ENCODE measurements at regions not wholly inside any gene's neighbourhood (a gene's known extent, or its start where the extent isn't known, plus 50 kb on each side); places are given as distances from the start of the nearest gene placed in this dataset.

DNA sequence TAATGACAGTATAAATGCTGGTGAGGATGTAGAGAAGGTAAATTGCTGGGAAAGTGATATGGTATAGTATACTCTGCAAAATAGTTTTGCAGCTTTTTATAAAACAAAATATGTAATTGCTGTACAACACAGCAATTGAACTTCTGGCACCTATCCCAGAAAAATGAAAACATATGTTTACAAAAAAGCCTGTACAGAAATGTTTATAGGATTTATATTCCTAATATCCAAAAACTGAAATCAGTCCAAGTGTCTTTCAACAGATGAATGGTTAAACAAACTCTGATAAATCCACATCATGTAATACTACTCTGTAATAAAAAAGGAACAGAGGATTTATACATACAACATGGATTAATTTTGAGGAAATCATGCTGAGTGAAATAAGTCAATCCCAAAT, 198.4 kb upstream of the ACTRT1 start:
- no peaks in the 10 kb centered on the region for H3K27me3 ChIP-seq (replicated peaks; ENCODE audit: insufficient read depth)
- DNase-seq (ENCODE audit: low spot score) (no peak), ATAC-seq (ENCODE audit: insufficient number of reproducible peaks, low FRiP score, low read depth) (no peak)
- TF ChIP-seq, protein P1, sequence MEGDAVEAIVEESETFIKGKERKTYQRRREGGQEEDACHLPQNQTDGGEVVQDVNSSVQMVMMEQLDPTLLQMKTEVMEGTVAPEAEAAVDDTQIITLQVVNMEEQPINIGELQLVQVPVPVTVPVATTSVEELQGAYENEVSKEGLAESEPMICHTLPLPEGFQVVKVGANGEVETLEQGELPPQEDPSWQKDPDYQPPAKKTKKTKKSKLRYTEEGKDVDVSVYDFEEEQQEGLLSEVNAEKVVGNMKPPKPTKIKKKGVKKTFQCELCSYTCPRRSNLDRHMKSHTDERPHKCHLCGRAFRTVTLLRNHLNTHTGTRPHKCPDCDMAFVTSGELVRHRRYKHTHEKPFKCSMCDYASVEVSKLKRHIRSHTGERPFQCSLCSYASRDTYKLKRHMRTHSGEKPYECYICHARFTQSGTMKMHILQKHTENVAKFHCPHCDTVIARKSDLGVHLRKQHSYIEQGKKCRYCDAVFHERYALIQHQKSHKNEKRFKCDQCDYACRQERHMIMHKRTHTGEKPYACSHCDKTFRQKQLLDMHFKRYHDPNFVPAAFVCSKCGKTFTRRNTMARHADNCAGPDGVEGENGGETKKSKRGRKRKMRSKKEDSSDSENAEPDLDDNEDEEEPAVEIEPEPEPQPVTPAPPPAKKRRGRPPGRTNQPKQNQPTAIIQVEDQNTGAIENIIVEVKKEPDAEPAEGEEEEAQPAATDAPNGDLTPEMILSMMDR (IDR thresholded peaks at IDR 0.05), result no peak
- H3K4me3 ChIP-seq, result no peak overlapping the region
- no peak overlapping the region for H3K27ac ChIP-seq
- H3K36me3 ChIP-seq, result no peaks in the 10 kb centered on the region
- no peaks in the 10 kb centered on the region for H3K9me3 ChIP-seq
- H3K4me1 ChIP-seq (ENCODE audit: control insufficient read depth in 1 of 2, low read depth in 2 of 2), result no peaks in the 10 kb centered on the region

GRCh38 chrX:128216364-128216763, 164.2 kb upstream of the ACTRT1 start:
- no peaks in the 10 kb centered on the region for H3K36me3 ChIP-seq
- no peak for DNase-seq (ENCODE audit: low spot score)
- no peak overlapping the region for H3K4me3 ChIP-seq
- H3K27ac ChIP-seq, result no peak overlapping the region
- no peaks in the 10 kb centered on the region for H3K27me3 ChIP-seq (replicated peaks; ENCODE audit: insufficient read depth)
- TF ChIP-seq, protein P1 (IDR thresholded peaks at IDR 0.05), result no peak
- no peaks in the 10 kb centered on the region for H3K4me1 ChIP-seq (ENCODE audit: control insufficient read depth in 1 of 2, low read depth in 2 of 2)
- no peak for ATAC-seq (ENCODE audit: insufficient number of reproducible peaks, low FRiP score, low read depth)
- H3K9me3 ChIP-seq, result no peaks in the 10 kb centered on the region

- Histone ChIP-seq H3K4me3 (no peak overlapping the region), H3K4me1 (ENCODE audit: control insufficient read depth in 1 of 2, low read depth in 2 of 2) (no peaks in the 10 kb centered on the region), H3K9me3 (no peaks in the 10 kb centered on the region), H3K27me3 (replicated peaks; ENCODE audit: insufficient read depth) (no peaks in the 10 kb centered on the region), H3K36me3 (no peaks in the 10 kb centered on the region), H3K27ac (no peak overlapping the region)
- DNase-seq (ENCODE audit: low spot score), result no peak
- ATAC-seq (ENCODE audit: insufficient number of reproducible peaks, low FRiP score, low read depth), result no peak
- TF ChIP-seq, protein P1 (IDR thresholded peaks at IDR 0.05), result no peak
These were observed 113.7 kb upstream of the ACTRT1 start for GRCh38 chrX:128165884-128166408.

DNA sequence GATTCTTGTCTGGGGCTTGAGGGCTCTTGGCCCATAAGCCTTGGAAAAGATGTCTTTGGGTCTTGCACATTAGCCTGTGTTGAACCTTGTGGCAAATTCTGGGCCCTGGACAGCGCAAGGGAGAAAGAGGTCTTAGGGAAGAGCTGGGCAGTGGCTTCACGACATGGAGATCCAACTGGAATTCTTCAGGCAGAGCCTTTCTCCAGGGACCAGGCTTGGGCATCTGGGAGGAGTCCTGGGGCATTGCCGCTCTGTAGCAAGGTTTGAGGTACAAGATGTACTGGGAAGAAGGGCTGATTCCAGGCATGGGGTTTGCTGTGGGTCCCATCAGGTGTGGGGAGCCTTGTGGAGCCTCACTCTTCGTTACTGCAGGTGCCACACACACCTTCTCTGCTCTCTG, 104.0 kb upstream of the ACTRT1 start:
- H3K4me3 ChIP-seq, result no peak overlapping the region
- H3K4me1 ChIP-seq (ENCODE audit: control insufficient read depth in 1 of 2, low read depth in 2 of 2), result no peaks in the 10 kb centered on the region
- TF ChIP-seq, protein P1 (IDR thresholded peaks at IDR 0.05), result no peak
- DNase-seq (ENCODE audit: low spot score) (no peak), ATAC-seq (ENCODE audit: insufficient number of reproducible peaks, low FRiP score, low read depth) (no peak)
- H3K27ac ChIP-seq, result no peak overlapping the region
- no peaks in the 10 kb centered on the region for H3K9me3 ChIP-seq
- H3K27me3 ChIP-seq (replicated peaks; ENCODE audit: insufficient read depth), result no peaks in the 10 kb centered on the region
- no peaks in the 10 kb centered on the region for H3K36me3 ChIP-seq

DNA sequence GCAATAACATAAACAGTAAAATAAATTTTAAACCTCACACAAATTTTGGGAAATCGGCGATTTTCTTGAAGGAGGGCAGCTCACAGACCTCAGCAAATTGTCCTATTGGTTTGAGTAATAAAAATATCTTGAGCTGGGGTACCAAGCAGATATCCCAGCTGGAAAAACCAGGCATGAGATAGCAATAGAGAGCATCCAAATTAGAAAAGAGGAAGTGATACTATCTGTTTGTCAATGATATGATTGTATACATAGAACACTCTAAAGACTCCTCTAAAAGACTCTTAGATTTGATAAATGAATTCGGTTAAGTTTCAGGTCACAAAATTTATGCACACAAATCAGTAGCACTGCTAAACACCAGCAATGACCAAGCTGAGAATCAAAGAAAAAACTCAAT, 90.5 kb upstream of the ACTRT1 start:
- no peak overlapping the region for H3K4me3 ChIP-seq
- no peak for ATAC-seq (ENCODE audit: insufficient number of reproducible peaks, low FRiP score, low read depth)
- H3K4me1 ChIP-seq (ENCODE audit: control insufficient read depth in 1 of 2, low read depth in 2 of 2), result no peaks in the 10 kb centered on the region
- H3K27ac ChIP-seq, result no peak overlapping the region
- DNase-seq (ENCODE audit: low spot score), result no peak
- H3K36me3 ChIP-seq, result no peaks in the 10 kb centered on the region
- TF ChIP-seq, protein P1 (IDR thresholded peaks at IDR 0.05), result no peak
- no peaks in the 10 kb centered on the region for H3K9me3 ChIP-seq
- H3K27me3 ChIP-seq (replicated peaks; ENCODE audit: insufficient read depth), result no peaks in the 10 kb centered on the region
